Mesenteric fat pad (tissue), 1 donor: ENCODE measurements at regions not wholly inside any gene's neighbourhood (a gene's known extent, or its start where the extent isn't known, plus 50 kb on each side); places are given as distances from the start of the nearest gene placed in this dataset.
"Not testable (repeated sequence)": the region's sequence is repeated elsewhere in the genome, so short reads cannot be mapped to it uniquely, and the experiment has no call there.

ENCODE experiments used
- DNase-seq: peaks from one replicate; pipeline ENCODE4 v3.0.0-alpha.2; 2020; ENCODE audit warnings: low spot score
- donor health status: DM: yes; HTN: yes; CAD: no.

DNA sequence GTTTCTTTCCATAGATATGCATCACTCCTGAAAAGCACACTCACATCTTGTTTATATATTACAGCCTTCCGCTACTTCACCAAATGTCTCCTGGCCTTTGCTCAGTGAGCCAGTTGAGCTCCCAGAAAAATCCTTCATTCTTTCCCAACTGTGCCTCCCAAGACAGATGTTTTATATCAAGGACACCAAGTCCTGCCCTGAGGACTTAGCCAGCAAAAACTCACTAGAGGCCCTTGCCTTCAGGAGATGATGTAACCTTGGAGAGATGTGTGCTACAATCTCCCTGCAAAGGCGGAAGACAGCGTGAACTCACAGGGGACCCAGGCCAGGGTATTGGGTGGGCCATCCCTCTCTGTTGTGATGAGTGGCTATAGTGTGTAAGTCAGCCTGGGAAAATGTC lies 86.1 kb upstream of the CTAGE1 start:
- DNase-seq = no peak

DNA sequence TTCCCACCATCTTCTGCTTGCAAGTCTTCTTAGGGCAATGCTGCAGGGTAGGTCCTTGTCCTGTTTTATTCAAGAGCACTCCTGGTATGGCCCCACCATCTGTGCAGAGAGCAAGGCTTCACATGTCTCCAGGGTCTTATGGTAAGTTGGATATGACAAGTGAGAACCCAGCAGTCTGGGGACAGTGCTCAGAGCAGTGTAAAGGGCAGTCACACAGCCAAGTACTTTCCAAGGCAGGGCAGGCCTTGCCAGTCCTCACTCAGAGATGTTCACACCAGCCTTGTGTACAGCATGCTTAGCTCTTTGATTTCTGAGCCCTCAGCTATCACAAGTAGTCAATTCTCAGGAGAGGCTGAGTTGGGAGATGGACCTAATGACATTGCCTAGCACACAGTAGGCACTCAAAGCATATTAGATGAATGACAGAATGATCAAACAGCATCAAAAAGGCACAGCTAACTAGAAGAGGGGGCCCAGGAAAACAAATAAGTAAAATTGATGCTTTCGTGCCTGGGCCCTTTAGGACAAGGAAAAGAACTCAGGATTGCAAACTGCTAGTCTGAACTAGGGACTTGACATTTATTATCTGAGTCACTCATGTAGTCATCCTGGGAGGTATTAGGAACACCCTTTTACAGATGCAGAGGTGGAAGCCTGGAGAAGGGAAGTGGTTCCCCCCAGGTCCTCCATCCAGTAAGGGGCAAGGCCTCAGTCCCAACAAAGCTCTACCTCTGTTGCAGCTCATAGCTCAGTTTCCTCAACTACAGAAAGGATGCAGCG lies 86.7 kb upstream of the CTAGE1 start:
- DNase-seq = no peak

DNA sequence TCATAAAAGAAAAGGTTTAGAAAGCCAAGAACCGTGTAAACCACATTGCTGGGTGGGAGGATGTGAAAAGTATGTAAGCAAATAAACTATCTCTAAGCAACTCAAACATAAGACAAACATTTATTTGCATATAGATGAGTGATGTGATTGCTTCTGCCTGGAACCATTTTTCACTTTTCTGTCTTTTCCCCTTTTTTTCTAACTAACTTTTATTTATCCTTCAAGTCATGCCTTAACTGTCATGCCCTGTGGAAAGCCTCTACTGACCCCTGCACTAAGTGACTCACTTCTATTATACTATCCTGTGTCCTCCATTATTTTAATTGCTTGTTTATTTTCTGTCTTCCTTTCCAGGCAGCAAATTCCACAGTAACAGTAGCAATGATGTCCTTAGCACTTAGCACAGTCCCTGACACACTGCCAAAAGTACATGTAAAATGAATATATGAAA lies 87.5 kb upstream of the CTAGE1 start:
- DNase-seq = no peak

DNA sequence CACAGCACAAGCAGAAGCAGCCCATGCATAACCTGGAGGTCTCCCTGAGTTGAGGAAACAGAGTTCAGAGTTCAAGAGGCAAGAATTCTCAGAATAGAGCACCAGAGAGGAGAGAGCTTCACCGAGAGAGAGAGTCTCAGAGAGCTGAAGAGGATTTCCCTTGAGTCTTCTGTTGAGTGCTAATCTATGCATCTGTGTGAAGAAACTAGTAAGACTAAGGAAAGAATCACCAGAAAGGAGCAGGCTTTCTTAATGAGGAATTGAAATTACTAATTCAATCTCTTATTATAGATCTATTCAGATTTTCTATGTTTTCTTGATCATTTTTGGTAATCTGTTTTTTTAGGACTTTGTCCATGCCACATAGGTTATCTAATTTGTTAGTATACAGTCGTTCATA lies 89.3 kb upstream of the CTAGE1 start:
- DNase-seq = no peak

DNA sequence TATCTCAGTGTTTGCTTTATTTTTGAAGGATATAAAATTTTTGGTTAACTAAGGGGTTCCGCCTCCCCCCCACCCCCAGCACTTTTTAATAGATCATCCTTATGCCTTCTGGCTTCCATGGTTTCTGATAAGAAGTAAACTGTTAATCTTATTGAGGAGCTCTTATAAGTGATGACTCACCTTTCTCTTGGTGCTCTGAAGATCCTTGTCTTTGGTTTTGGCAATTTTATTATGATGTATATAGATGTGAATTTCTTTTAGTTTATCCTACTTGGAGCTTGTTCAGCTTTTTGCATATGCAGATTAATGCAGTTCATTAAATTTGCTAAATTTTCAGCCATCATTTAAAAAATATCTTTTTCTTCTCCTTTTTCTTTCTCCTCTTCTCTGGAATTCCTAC lies 91.7 kb upstream of the CTAGE1 start:
- DNase-seq = no peak

DNA sequence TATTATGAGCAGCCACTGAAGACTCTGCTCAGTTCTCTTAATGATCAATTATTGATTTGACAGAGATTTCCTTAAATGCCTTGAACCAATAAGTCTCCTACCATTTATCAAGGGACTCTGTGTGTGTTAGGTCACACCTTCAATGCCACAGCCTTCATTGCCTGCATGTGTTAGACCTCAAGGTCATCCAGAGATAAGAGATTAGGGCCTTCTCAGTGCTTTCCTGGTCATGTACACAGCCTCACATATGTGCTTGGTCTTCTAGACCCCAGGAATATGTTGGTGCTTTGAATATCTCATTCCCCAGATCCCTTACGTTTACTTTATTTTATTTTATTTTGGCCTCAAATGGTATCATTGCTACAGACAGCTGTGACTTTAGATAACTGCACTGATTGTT lies 93.0 kb upstream of the CTAGE1 start:
- no peak for DNase-seq

DNA sequence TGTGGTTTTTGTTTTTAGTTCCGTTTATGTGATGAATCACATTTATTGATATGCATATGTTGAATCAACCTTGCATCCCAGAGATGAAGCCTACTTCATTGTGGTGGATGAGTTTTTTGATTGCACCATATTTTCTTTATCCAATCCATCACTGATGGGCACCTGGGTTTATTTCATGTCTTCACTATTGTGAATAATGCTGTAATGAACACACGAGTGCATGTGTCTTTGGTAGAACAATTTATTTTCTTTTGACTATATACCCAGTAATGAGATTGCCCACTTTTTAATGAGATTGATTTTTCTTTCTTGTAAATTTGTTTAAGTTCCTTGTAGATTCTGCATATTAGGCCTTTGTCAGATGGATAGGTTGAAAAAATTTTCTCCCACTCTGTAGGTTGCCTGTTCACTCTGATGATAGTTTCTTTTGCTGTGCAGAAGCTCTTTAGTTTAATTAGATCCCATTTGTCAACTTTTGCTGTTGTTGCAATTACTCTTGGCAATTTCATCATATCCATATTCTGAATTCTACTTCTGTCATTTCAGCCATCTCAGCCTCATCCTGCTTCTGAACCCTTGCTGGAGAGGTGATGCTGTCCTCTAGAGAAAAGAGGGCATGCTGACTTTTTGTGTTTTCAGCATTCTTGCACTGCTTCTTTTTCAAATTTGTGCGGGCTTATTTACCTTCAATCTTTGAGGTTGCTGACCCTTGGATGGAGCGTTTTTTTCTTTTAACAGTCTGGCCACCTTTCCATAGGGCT lies 96.2 kb upstream of the CTAGE1 start:
- DNase-seq = no peak

DNA sequence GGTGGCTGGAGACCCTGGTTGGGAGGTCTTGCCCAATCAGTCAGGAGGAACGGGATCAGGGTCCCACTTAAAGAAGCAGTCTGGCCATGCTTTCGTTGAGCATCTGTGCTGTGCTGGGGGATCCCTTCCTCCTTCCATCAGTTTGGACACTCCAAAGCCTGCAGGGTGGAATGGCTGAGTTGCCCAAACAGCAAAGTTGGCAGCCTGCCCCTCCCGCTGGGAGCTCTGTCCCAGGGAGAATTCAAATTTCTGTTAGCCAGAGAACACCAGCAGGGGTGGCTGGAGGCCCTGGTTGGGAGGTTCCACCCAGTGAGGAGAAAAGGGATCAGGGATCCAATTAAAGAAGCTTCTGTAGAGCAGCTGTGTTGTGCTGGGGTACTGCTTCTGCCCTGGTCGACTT lies 96.9 kb upstream of the CTAGE1 start:
- no peak for DNase-seq

DNA sequence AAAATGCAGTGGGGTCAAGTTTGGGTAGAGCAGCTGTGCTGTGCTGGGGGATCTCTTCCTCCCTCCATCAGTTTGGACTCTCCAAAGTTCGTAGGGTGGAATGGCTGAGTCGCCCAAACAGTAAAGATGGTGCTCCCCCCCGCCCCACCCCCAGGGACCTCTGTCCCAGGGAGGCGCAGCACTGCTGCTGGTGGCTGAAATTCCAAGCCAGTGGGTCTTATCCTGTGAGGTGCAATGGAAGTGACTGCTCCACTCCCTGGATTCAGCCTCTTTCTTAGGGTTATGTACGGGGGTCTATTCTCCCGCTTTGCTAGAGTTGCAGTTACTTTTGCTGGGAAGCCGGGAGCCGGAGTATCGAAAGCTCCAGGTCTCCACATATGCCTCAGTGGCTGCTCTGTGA lies 97.5 kb upstream of the CTAGE1 start:
- DNase-seq = no peak

DNA sequence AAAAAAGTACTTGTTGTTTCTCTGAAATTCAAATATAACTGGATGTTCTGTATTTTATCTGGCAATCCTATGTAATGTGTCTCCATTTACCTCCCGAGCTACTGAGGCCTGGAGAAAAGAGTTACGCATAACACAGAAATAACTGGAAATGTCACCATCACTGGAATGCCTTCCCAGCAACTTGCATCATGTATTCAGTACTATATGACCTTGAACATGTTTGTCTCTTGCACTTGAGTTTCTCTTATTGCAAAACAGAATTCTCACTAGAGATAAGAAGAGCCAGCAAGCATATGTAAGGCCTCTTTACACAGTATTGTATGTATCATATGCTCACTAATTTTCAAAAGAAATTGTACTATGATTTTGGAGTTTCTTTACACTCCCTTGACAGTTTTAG lies 99.6 kb upstream of the CTAGE1 start:
- DNase-seq = no peak

DNA sequence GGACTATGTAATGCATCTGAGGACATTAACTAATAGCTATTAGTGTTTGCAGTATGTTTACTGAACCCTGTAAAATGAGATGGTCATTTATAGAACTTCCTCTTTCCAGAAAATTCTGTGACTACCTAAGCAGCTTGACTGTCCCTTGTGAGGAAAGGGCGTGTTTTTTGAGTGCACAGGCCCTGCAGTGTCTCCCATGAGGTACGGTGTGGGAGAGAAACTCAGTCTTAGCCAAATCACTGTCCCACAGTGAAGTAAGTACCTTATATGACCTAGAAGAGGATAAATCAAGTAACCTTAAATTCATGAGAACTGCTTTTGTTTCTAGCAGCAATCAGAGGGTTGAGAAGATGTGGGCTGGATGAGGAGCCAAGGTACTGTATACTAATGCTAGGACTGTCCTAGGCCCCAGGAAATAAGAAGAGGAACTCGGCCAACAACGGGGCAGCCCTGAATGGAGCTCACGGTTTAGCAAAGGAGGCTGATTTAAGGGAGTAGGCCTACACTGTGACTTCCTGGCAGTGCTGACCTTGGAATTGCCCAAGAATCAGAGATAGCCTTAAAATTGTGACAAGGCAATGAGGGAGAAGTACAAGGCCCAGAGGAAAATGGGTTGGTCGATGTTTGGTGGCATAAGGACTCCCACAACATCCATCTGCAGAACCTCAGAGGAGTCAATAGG lies 103.5 kb upstream of the CTAGE1 start:
- no peak for DNase-seq

DNA sequence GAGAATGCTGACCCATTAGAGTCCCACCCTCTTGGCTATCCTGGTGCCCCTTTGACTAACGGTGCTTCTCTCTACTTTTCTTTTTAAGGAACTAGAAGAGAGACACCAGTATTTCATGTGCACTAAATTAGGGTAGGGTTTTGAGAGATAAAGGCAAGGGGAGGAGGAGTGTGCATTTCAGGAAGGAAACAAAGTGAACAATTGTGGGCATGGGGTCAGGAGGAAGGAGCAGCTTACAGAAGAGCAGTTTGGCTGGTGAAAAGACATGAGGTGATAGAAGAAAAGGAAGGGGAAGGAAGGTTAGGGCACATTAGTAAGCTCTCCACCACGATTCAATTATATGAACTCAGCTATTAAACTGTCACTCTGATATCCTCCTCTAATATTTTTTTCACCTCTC lies 105.8 kb upstream of the CTAGE1 start:
- DNase-seq = no peak

DNA sequence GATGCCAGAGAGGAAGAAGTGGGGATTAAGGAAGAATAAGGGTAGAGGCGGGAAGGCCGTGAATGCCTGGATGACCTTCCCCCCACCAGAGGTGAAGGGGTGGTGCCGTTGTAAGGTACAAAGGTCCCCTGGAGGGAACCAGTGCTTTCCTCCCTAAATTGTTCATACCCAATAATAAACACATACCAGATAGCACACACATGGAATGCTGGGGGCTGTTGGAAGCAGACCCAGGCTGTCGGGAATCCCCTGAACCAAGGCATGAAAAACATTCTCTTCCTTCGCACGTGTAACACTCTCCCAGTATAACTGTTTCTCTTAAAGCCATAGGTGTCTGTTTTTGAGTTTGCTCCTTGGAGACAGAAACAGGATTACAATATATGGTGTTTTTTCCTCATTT lies 107.1 kb upstream of the CTAGE1 start:
- DNase-seq = no peak

DNA sequence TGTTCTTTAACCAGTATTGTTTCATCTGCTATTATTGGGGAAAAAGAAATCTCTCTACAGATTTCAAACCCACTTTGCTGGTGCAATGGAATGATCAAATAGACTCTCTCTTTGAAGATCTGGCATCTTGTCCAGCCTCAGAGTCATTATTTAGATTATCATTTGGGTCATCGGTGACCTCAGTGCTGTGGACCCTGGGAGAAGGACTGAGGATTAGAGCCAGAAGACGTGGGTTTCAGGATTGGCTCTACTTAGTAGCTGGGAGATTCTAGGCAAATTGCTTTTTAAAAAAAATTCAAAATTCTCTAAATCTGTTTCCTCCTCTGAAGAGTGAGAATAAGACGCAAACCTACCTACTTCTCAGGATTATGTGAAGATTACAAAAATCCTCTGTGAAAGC lies 107.6 kb upstream of the CTAGE1 start:
- no peak for DNase-seq

DNA sequence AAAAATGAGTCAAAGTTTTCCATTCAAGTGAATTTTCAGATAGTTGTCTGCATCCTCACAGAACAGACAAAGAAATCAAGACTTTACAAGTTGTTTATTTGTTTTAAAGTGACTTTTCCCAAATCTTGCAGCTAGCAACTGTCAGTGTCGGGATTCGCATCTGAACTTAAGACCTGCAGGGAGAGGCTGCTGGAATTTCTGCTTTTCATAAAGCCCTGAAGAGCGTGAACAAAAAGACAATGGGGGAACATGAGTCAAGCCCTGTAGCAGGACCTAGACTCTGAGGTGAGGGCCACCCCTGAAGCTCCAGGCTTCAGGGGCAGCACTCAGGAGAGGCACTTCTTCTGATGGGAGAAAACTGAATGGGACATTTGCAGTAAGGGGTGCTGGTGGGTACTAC lies 108.2 kb upstream of the CTAGE1 start:
- no peak for DNase-seq

DNA sequence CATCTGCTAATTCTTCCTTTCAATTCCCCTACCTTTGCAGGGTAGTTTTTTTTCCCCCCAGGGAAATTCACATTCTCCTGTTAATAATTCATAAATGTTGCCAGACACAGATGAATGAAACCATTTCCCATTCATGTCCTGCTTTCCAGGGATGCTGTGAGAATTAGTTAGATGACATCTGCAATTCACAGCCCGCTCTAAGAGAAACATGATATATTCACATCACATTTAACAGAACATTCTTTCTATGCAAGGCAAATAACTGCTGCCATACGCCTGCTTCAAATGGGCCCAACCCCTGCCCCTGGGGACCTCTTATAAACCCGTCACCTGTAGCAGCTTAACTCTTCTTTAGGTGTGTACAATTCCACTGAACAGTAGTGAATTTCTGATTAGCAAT lies 110.6 kb upstream of the CTAGE1 start:
- DNase-seq = no peak

DNA sequence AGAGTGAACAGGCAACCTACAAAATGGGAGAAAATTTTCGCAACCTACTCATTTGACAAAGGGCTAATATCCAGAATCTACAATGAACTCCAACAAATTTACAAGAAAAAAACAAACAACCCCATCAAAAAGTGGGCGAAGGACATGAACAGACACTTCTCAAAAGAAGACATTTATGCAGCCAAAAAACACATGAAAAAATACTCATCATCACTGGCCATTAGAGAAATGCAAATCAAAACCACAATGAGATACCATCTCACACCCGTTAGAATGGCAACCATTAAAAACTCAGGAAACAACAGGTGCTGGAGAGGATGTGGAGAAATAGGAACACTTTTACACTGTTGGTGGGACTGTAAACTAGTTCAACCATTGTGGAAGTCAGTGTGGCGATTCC lies 117.0 kb upstream of the CTAGE1 start:
- DNase-seq = not testable (repeated sequence)

DNA sequence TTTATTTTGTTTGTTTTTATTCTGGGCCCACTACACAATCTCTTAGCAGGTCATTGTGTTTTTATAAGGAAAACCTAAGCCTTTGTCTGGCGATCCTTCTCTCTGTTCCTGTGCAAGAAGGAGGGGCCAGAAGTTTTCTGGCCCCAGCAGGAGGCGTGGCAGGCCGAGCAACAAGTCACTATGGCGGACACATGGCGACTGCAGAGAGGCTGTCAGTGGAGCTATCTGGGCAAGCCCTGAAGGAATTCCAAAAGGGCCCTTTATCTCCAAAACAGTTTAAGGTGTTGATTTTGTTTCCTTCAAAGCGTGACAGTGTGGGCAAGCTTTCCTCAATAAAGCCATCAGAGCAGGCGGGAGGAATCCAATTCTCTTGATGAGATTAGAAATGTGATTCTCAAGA lies 118.8 kb upstream of the CTAGE1 start:
- no peak for DNase-seq

DNA sequence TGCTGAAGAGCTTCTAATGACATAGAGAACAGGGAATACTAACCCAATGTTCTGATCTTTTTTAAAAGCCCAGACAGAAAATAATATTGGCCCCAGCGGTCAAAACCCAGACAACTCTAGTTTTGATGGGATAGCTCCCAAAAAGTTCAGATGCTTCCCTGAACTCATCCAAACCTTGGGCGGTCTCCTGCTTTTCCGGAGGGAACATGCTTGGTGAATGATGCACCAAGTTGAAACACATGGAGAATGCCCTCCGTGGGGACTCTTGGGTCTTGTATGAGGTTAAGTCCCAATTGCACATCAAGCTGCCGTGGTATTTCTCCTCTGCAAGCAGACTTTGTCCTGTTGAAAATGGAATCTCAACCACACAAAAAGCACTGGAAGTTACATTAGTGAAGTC lies 120.7 kb upstream of the CTAGE1 start:
- DNase-seq = no peak

DNA sequence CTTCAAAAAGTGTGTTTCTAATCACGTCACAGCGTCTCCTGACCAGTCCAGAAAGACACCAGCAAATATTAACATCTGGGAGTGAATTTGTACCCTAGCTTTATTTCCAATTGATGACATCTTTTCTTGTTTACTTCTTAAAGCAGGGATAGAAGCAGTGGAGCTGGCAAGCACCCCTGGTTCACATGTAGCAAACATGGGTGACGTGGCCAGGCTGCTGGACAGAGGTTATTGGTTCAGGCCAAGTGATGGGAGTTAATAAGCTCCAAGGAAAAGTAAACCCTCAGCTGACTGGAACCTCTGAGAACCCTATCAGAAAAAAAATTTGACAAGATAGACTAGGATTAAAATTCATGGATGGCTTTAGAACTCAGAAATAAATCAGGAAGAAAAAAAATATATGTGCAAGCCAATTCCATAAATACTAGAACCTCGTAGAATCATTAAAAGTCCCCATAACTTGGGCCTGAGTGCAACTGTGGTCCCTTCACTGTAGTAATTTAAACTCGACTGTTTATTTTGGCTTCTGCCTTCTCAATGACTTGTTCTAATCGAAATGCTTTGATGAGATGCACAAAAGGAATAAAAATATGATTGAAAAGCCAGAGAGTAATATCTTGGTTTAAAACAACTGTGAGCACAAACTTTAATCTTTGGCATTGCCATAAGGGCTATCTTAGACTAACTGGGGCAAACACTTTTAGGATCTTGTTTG lies 121.5 kb upstream of the CTAGE1 start:
- no peak for DNase-seq

DNA sequence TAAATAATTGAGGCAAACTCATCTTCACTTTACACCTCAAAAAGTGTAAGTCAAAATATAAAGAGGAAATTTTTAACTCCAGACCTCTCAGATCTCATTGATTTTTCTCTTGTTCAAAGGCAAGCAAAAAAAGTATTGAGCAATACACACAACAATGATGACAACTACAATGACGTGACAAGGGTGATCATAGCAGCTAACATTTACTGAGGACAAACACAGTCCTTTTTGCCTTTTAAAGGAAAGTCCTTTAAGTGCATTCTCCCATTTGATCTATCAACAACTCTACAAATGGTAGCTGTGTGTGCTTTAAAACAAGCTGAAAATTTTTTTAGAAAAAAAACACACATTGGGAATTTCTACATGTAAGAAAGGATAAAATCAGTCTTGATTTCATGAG lies 123.5 kb upstream of the CTAGE1 start:
- DNase-seq = no peak

DNA sequence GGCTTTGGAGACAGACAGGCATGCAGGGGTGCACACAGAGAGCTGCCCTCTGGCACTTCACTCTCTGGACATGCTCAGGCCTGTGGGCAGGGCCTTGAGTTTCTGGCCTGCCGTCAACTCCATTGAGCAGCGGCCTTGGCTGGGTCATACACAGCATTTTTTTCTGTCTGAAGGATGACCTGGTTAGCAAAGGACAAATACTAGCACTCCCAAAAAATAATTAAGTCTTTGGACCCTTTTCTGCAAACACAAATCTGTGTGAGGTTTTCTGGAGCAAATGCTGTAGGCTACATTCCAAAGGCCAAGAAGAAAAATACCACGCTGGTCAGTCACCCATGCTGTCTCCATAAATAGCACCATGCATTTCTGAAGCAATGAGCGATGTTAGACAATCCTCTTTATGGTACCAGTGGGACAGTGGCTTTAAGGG lies 124.7 kb upstream of the CTAGE1 start:
- DNase-seq = no peak
